Epidermal melanocyte (primary cell): ENCODE measurements at regions not wholly inside any gene's neighbourhood (a gene's known extent, or its start where the extent isn't known, plus 50 kb on each side); places are given as distances from the start of the nearest gene placed in this dataset.

Experiments used
- DNase-seq: peaks from one replicate; pipeline ENCODE4 v3.0.0; 2011; ENCODE audit warnings: low spot score; ENCODE audit not compliant: insufficient read length

DNA sequence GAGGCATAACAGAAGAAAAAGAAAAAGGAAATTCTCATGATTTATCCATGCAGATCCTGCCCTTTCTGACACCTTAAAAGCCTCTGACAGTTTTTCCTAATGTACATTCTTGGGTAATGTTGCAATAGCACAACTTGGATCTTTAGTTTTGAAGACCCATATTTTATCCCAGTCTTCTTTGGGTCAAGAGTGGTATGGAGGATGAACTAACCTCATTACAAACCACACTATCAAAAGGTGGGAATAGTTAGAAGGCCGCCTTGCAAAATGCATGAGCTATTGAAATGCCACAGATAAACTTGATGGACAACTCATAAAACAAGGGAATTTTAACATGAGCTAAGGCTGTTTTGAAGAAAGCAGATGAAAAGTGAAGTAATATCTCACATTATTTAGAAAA lies 1479.8 kb upstream of the ACVR2A start:
- no peak for DNase-seq

GRCh38 chr2:146363731-146364130 lies 1481.1 kb upstream of the ACVR2A start:
- DNase-seq: no peak

DNA sequence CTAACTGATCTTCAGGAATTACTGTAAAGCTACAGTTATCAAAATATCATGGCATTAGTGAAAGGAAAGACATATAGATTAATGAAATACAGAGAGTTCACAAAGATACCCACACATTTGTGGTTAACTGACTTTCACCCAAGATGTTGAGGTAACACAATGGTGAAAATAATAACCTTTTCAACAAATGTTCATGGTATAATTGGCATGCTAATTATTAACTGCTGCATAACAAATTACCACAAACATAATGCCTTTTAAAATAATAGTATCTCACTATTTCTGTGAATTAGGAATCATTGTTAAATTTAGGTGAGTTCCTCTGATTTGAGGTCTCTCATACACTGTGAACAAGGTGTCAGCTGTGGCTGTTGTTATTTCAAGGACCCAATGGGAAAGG lies 1493.1 kb upstream of the ACVR2A start:
- DNase-seq: no peak

- DNase-seq: no peak
These were observed 1495.5 kb upstream of the ACVR2A start for GRCh38 chr2:146349334-146349733.

DNA sequence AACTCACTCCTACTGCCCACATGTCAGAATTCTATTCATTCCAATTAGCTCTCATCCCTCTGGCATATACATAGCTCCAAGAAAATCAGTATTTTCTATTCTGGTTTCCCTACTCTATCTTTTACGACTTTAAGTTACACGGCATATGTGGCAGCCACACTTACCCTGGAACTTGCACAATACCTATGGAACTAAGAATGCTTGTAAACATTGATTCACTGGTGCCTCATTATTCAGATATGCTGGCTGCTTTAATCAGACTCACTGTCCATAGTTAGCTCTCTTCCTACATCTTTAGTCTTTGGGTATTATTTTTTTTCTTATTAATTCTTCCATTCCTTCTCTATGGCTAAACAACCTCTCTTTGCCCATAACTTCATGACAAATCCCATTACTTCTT lies 1519.9 kb upstream of the ACVR2A start:
- no peak for DNase-seq

- no peak for DNase-seq
These were observed 1521.3 kb upstream of the ACVR2A start for GRCh38 chr2:146323564-146323963.

DNA sequence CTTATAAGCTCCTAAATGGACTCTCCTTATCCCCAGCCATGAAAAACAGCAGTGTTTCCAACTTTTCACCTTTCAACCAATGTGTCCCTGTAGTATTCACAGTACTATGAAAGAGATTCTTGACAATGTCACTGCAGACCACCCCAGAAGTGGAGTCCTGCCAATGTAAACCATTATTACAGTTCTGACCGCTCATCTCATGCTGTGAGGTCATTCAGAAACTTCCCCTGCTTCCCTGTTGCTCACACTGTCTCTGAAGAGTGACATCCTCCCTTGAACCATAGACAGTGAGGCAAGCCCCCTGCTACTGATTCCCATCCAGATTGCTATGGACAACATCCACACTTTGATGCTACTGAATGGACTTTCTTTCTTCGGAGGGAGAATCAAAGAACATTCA lies 1523.7 kb upstream of the ACVR2A start:
- no peak for DNase-seq

GRCh38 chr2:146317959-146318358 lies 1526.9 kb upstream of the ACVR2A start:
- DNase-seq: no peak

DNA sequence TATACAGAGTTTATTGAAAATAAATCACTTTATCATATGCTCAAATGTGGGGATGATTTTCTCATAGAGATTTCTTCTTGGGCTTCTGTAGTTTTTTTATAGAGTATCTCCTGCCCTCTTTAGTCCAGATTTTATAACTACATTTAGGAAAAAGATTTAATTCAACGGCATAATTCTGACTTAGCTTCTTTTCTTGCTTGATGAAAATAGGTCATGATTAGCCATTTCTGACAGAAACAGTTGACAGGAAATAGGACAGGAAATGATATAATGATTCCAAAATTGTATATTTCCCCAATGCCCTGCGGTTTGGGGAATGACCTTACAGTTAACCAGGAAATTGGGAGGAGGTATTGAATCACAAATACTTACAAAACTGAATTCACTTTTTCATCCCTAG lies 1531.9 kb upstream of the ACVR2A start:
- no peak for DNase-seq

DNA sequence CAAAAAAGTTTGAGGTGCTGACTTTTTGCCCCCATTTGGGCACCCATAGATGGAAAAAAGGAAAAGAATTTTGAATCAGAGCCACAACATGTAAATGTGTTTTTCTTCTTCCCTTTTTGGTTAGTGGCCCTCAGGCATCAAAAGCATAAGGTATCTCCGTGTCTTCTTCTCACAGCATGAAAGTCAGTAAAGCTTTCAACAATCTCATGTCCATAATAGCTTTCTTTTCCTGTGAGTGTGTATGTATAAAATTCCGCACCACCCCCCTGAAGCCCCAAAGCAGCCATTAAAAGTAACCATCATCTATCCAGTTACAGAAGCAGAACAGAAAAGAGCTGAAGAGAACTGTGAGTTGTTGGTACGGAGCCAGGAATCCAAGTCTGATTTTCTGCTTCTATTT lies 1539.7 kb upstream of the ACVR2A start:
- DNase-seq: no peak

DNA sequence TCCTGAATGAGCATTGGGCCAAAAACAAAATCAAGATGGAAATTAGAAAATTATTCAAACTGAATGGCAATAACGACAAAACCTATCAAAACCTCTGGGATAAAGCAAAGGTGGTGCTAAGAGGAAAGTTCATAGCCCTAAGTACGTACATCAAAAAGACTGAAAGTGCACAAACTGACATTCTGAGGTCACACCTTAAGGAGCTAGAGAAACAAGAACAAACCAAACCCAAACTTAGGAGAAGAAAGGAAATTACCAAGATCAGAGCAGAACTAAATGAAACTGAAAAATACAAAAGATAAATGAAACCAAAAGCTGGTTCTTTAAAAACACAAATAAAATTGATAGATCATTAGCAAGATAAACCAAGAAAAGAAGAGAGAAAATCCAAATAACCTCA lies 1543.5 kb upstream of the ACVR2A start:
- no peak for DNase-seq

DNA sequence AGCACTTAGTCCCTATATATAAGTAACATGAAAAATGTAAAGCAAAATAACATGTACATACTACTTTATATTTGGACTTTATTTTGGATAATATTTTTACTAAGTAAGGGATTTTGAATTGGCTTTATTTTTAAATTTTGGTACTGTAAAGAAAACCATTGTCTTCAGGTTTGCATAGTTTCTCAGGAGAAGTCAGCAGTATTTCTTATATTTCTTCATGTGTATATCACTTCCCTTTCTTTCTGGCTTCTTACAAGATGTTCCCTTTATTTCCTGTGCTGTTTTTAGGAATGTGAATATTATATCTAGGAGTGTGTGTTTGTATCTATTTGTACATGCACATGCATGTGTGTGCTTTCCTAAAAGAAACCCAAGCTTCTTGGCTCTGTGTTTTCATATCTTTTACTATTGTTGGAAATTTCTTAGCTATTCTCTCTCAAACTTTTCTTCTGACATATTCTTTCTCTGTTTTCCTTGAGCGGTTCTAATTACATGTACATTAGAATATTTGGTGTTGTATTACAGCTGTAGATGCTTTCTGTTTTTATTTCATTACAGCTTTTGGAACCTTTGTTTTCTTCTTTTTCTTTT lies 1549.7 kb upstream of the ACVR2A start:
- DNase-seq: no peak

DNA sequence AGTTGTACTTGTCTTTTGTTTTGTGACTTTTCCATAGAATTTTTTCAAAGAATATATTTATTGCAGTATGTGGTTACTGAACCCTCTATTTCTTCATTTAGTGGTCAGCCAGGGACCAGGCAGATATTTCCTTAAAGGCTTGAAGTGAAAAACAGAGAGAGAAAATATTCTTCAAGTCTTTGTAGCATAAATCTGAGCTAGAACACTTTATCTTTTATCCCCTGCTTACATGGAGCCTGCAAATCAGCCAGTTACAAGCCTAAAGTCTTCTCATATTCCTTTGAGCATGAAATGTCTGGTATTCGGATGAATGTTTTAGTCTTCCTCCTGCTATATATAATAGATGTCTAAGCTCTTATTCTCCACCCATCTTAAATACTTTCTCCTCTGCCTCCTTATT lies 1557.5 kb upstream of the ACVR2A start:
- no peak for DNase-seq

- DNase-seq: no peak
These were observed 1565.9 kb upstream of the ACVR2A start for GRCh38 chr2:146278881-146279280.

DNA sequence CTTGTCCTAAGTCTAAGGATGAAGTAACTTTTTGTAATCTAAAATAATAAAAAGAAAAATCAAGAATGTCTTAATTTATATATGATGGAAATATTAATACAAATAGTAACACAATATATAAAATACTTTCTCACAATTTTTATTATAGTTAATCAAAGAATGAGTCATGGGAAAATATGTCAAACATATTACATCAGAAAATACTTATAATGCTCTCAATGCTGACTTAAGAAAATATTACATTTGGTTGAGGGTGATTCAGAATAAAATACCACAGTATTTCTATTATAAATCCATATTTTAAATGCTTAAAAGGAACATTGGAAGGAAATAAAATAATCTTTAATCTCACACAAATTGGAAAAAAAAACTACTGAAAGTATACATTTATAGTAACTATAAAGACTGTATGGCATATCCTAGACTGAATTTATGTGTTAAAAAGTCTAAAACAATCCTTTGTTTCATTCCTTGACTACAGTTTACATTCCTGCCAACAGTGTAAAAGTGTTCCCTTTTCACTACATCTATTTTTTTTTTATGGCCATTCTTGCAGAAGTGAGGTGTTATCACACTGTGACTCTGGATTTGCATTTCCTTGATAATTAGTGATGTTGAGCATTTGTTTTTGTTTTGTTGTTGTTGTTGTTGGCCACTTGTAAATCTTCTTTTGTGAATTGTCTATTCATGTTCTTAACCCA lies 1573.5 kb upstream of the ACVR2A start:
- no peak for DNase-seq

GRCh38 chr2:146270618-146271017 lies 1574.2 kb upstream of the ACVR2A start:
- DNase-seq: no peak

- DNase-seq: no peak
These were observed 1577.7 kb upstream of the ACVR2A start for GRCh38 chr2:146267093-146267492.

DNA sequence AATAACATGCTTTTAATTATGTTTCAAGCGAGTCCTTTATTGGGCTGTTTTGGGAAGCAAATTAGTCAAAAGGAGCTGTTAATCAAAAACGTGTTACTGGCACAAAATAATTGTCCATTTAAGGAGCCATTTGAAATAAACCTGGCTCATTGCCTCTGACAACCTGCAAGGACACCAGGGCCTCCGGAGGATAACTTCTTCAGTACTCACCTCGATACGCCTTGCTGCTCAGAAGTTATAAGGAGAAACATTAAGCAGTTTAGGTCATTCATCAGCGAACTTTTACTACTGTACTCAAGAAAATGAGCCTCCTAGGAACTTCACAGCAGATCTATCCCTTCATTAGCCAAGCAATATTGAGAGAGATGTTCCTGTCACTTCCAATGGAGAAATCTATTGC lies 1579.2 kb upstream of the ACVR2A start:
- DNase-seq: no peak

- no peak for DNase-seq
These were observed 1582.2 kb upstream of the ACVR2A start for GRCh38 chr2:146262606-146263005.

DNA sequence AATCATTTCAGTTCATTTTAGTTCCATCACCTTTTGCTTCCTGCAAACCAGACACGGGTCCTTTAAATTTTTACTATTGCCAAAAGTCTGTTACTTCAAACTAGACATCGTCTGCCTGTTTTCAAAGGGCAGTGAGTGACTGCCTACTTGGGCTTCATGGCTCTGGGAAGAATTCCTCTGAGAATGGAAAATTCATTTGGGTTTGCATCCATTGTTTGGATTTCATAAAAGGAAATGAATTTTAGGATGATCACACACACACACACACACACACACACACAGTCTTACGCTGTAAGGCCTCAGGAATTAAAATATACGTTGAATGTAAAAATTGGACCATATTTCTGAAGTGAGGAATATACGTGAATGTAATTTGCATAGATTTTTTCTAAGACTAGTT lies 1584.3 kb upstream of the ACVR2A start:
- DNase-seq: no peak

DNA sequence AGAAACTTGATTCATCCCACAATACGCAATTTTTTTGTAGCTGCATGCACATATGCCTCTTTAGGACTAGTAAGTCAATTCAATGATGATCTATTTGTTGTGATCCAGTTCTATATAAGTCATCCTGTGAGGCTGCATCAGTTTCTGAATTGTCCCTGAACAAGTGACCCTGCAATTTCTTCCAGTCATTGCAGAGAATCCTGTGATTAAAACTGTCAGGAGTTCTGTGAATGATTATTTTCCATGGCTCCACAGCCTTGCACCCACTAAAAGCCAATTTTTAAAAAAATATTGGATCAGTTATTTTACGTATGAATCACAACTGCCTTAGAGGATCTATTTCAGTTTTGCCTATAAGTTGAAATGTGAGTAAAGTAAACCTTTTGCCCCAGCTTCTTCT lies 1585.0 kb upstream of the ACVR2A start:
- no peak for DNase-seq

GRCh38 chr2:146258071-146258470 lies 1586.8 kb upstream of the ACVR2A start:
- no peak for DNase-seq

DNA sequence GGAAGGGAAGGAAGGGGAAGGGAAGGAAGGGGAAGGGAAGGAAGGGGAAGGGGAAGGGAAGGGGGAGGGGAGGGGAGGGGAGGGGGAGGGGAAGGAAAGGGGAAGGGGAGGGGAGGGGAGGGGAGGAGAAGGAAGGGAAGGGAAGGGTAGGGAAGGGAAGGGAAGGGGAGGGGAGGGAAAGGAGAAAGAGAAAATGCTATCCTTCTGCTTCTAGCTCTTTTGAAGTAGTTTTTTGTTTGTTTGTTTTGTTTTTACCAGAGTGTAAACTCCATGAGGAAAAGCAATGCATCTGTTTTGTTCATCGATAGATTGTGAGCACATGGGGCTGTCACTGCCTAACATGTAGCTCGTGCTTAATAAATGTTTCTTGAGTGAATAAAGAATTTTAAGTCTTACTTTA lies 1592.7 kb upstream of the ACVR2A start:
- DNase-seq: no peak

DNA sequence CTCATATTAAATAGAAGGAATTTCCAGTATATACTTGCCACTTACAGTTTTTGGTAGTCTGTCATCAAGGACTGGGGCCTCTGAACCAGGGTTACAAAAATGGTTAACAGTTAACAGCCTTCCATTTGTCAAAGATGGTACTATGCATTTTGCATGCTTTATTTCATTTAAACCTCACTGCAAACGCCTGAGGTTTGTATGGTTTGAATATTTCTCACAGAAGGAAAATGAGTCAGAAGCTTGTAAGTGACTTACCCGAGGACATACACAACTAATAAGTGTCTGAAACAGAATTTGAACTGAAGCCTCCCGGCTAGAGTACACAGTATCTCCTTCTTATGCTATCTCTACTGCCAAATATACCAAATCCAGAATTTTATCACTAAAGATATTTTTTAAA lies 1593.5 kb upstream of the ACVR2A start:
- DNase-seq: no peak
